ENCODE measurements at regions not wholly inside any gene's neighbourhood (a gene's known extent, or its start where the extent isn't known, plus 50 kb on each side); places are given as distances from the start of the nearest gene placed in this dataset.

GRCh38 chr2:239703834-239704233 lies 303.0 kb upstream of the HDAC4 start:
- Histone ChIP-seq H3K9ac (ENCODE audit: control insufficient read depth, extremely low read depth, insufficient read depth, low read length) (no peak overlapping the region), H4K20me1 (ENCODE audit: control insufficient read depth, extremely low read depth, insufficient read depth, low read length) (no peaks in the 10 kb centered on the region), H3K4me1 (ENCODE audit: control insufficient read depth, extremely low read depth, insufficient read depth, low read length) (no peaks in the 10 kb centered on the region), H3K27ac (ENCODE audit: control insufficient read depth, insufficient read depth, low read length) (no peak overlapping the region), H3K4me3 (ENCODE audit: control insufficient read depth in 2 of 3, extremely low read depth in 1 of 3, insufficient read depth in 2 of 3, low read depth in 1 of 3, low read length in 3 of 3) (no peak overlapping the region), H3K36me3 (ENCODE audit: control insufficient read depth in 2 of 2, extremely low read depth in 1 of 2, insufficient read depth in 2 of 2, low read length in 2 of 2) (no peaks in the 10 kb centered on the region), H3K27me3 (ENCODE audit: control insufficient read depth, extremely low read depth, insufficient read depth, low read length) (no peaks in the 10 kb centered on the region), H3K4me2 (ENCODE audit: control insufficient read depth, extremely low read depth, insufficient read depth, low read depth, low read length) (no peak overlapping the region), H3K9me3 (ENCODE audit: control insufficient read depth, low read depth, low read length) (no peaks in the 10 kb centered on the region), H2AFZ (ENCODE audit: control insufficient read depth, low read length) (no peak overlapping the region), H3K9me1 (ENCODE audit: control insufficient read depth, extremely low read depth, insufficient read depth, low read length) (no peaks in the 10 kb centered on the region), H3K79me2 (ENCODE audit: control insufficient read depth, insufficient read depth, low read length) (no peaks in the 10 kb centered on the region)
- TF ChIP-seq, protein P1, sequence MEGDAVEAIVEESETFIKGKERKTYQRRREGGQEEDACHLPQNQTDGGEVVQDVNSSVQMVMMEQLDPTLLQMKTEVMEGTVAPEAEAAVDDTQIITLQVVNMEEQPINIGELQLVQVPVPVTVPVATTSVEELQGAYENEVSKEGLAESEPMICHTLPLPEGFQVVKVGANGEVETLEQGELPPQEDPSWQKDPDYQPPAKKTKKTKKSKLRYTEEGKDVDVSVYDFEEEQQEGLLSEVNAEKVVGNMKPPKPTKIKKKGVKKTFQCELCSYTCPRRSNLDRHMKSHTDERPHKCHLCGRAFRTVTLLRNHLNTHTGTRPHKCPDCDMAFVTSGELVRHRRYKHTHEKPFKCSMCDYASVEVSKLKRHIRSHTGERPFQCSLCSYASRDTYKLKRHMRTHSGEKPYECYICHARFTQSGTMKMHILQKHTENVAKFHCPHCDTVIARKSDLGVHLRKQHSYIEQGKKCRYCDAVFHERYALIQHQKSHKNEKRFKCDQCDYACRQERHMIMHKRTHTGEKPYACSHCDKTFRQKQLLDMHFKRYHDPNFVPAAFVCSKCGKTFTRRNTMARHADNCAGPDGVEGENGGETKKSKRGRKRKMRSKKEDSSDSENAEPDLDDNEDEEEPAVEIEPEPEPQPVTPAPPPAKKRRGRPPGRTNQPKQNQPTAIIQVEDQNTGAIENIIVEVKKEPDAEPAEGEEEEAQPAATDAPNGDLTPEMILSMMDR (optimal IDR thresholded peaks at IDR 0.05 in 1 of 3, IDR thresholded peaks at IDR 0.05 in 1 of 3, conservative IDR thresholded peaks at IDR 0.05 in 1 of 3; ENCODE audit: extremely low read depth in 1 of 3, insufficient read depth in 2 of 3, low read length in 3 of 3), result no peak
- DNase-seq (ENCODE audit: low read depth, low spot score) (no peak), FAIRE-seq (no peak)
- dilution Hi-C loops (cut with MboI; ENCODE audit: extremely low pct_ligation_motif_present, low sequenced_read_pairs), result no loop called here

DNA sequence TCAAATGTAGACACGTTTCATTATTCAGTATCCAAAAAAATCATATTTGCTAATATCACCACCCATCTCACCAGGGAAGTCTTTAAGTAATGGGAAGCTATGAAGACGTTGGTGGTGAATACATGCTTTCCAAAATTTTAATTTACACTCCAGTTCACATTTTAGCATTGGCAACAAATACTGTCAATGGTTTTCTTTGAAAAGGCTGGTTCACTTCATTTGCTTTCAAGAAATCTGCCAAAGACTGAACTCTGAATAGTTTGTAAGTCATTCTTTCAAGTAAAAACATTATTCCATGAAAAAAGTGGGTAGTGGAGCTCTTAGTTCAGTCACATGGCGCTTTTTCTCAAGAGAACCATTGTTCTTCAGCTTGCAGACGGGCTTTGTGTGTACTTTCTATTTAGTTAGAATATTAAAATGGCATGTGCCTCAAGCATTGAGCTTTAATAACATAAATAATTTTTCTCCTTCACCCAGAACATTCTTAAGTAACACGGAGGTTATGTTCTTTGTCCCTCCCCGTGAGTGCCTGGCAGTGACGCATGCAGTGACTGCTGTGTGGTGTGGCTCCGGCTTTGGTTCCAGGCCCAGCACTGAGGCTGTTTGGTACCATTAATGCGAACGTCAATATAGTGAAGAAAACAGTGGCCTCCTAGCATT lies 300.0 kb upstream of the HDAC4 start:
- Histone ChIP-seq H4K20me1 (ENCODE audit: control insufficient read depth, extremely low read depth, insufficient read depth, low read length) (no peaks in the 10 kb centered on the region), H3K4me1 (ENCODE audit: control insufficient read depth, extremely low read depth, insufficient read depth, low read length) (no peaks in the 10 kb centered on the region), H3K9me3 (ENCODE audit: control insufficient read depth, low read depth, low read length) (no peaks in the 10 kb centered on the region), H3K4me2 (ENCODE audit: control insufficient read depth, extremely low read depth, insufficient read depth, low read depth, low read length) (no peak overlapping the region), H3K4me3 (ENCODE audit: control insufficient read depth in 2 of 3, extremely low read depth in 1 of 3, insufficient read depth in 2 of 3, low read depth in 1 of 3, low read length in 3 of 3) (no peak overlapping the region), H3K9ac (ENCODE audit: control insufficient read depth, extremely low read depth, insufficient read depth, low read length) (no peak overlapping the region), H3K36me3 (ENCODE audit: control insufficient read depth in 2 of 2, extremely low read depth in 1 of 2, insufficient read depth in 2 of 2, low read length in 2 of 2) (no peaks in the 10 kb centered on the region), H3K27ac (ENCODE audit: control insufficient read depth, insufficient read depth, low read length) (no peak overlapping the region), H3K27me3 (ENCODE audit: control insufficient read depth, extremely low read depth, insufficient read depth, low read length) (no peaks in the 10 kb centered on the region), H2AFZ (ENCODE audit: control insufficient read depth, low read length) (no peak overlapping the region), H3K79me2 (ENCODE audit: control insufficient read depth, insufficient read depth, low read length) (no peaks in the 10 kb centered on the region), H3K9me1 (ENCODE audit: control insufficient read depth, extremely low read depth, insufficient read depth, low read length) (no peaks in the 10 kb centered on the region)
- no peak for TF ChIP-seq EZH2 (IDR thresholded peaks at IDR 0.05; ENCODE audit: low read length)
- TF ChIP-seq, protein P1 (optimal IDR thresholded peaks at IDR 0.05 in 1 of 3, IDR thresholded peaks at IDR 0.05 in 1 of 3, conservative IDR thresholded peaks at IDR 0.05 in 1 of 3; ENCODE audit: extremely low read depth in 1 of 3, insufficient read depth in 2 of 3, low read length in 3 of 3), result no peak
- no peak for FAIRE-seq
- dilution Hi-C loops (cut with MboI; ENCODE audit: extremely low pct_ligation_motif_present, low sequenced_read_pairs), result no loop called here
- DNase-seq (ENCODE audit: low read depth, low spot score), result no peak

Measured in keratinocyte (primary cell).